ENCODE measurements at regions not wholly inside any gene's neighbourhood (a gene's known extent, or its start where the extent isn't known, plus 50 kb on each side); places are given as distances from the start of the nearest gene placed in this dataset.

DNA sequence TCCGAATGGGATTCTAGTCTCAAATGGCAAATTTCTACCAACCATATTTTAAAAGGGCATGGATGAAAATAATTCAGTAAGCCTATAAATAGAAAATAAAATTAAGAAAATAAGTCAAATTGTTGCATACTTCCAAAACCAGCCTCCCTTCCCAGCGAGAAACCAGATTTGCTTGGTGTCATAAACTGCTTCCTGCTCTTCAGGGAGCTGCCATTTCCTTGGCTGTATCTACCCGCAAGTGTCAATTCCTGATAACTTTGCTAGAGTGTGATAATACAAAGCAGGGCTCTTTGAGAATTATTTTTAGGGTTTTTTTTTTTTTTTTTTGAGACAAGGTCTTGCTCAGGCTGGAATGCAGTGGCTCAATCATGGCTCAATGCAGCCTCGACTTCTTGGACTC lies 62.3 kb downstream of the S1PR1 start:
- TF ChIP-seq, protein P1, sequence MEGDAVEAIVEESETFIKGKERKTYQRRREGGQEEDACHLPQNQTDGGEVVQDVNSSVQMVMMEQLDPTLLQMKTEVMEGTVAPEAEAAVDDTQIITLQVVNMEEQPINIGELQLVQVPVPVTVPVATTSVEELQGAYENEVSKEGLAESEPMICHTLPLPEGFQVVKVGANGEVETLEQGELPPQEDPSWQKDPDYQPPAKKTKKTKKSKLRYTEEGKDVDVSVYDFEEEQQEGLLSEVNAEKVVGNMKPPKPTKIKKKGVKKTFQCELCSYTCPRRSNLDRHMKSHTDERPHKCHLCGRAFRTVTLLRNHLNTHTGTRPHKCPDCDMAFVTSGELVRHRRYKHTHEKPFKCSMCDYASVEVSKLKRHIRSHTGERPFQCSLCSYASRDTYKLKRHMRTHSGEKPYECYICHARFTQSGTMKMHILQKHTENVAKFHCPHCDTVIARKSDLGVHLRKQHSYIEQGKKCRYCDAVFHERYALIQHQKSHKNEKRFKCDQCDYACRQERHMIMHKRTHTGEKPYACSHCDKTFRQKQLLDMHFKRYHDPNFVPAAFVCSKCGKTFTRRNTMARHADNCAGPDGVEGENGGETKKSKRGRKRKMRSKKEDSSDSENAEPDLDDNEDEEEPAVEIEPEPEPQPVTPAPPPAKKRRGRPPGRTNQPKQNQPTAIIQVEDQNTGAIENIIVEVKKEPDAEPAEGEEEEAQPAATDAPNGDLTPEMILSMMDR (IDR thresholded peaks at IDR 0.05): no peak
- TF ChIP-seq POLR2A (IDR thresholded peaks at IDR 0.05): no peak
- TF ChIP-seq POLR2AphosphoS5 (IDR thresholded peaks at IDR 0.05): no peak
- no peak for TF ChIP-seq EP300 (IDR thresholded peaks at IDR 0.05)

All from suprapubic skin (tissue), 4 donors.